Activated CD4-positive, alpha-beta memory T cell treated with anti-CD3 and anti-CD28 coated beads, Interleukin-2, amount 10 ng/mL, durations not matched to agents 7 days and 5 days (primary cell): ENCODE measurements at regions not wholly inside any gene's neighbourhood (a gene's known extent, or its start where the extent isn't known, plus 50 kb on each side); places are given as distances from the start of the nearest gene placed in this dataset.

Source experiments
- CTCF ChIA-PET: fragments of 350-600 bp; sonication (Branson Sonifier 250); formaldehyde crosslinking; loops from one replicate; lab custom pipeline; 2021; ENCODE audit warnings: antibody characterized with exemption, inconsistent platforms; lab: Charles Lee
- POLR2A ChIA-PET: fragments of 350-600 bp; sonication (Branson Sonifier 250); formaldehyde crosslinking; loops from one replicate; lab custom pipeline; 2021; ENCODE audit warnings: antibody characterized with exemption; lab: Charles Lee
- DNase-seq: peaks from one replicate; pipeline ENCODE4 v3.0.0-alpha.2; 2020
- H3K27ac Mint-ChIP-seq: one replicate; pipeline ENCODE4 v1.8.0; 2021; ENCODE audit warnings: mild to moderate bottlenecking, mixed read lengths
- H3K27me3 Mint-ChIP-seq: one replicate; pipeline ENCODE4 v1.8.0; 2021; ENCODE audit warnings: mixed read lengths
- H3K36me3 Mint-ChIP-seq: one replicate; pipeline ENCODE4 v1.8.0; 2021; ENCODE audit warnings: low read depth, mixed read lengths
- H3K4me1 Mint-ChIP-seq: one replicate; pipeline ENCODE4 v1.8.0; 2021; ENCODE audit warnings: mixed read lengths
- H3K4me3 Mint-ChIP-seq: one replicate; pipeline ENCODE4 v1.8.0; 2021; ENCODE audit warnings: mild to moderate bottlenecking, mixed read lengths
- H3K9me3 Mint-ChIP-seq: one replicate; pipeline ENCODE4 v1.8.0; 2021; ENCODE audit warnings: mixed read lengths

- H3K9me3 Mint-ChIP-seq = no peaks in the 10 kb centered on the region
- ChIA-PET CTCF (interaction anchor here (0.6 kb wide), 1 partner anchor 885 kb away, joined by 4 read pairs; no protein-coding TSS in a partner anchor), POLR2A (no interaction called here)
- no peak for DNase-seq
- H3K27me3 Mint-ChIP-seq = no peaks in the 10 kb centered on the region
- no peak overlapping the region for H3K27ac Mint-ChIP-seq
- no peaks in the 10 kb centered on the region for H3K4me1 Mint-ChIP-seq
- H3K36me3 Mint-ChIP-seq = no peaks in the 10 kb centered on the region
- no peak overlapping the region for H3K4me3 Mint-ChIP-seq
Measured at GRCh38 chr2:58721912-58722591, 480.9 kb upstream of the FANCL start.

DNA sequence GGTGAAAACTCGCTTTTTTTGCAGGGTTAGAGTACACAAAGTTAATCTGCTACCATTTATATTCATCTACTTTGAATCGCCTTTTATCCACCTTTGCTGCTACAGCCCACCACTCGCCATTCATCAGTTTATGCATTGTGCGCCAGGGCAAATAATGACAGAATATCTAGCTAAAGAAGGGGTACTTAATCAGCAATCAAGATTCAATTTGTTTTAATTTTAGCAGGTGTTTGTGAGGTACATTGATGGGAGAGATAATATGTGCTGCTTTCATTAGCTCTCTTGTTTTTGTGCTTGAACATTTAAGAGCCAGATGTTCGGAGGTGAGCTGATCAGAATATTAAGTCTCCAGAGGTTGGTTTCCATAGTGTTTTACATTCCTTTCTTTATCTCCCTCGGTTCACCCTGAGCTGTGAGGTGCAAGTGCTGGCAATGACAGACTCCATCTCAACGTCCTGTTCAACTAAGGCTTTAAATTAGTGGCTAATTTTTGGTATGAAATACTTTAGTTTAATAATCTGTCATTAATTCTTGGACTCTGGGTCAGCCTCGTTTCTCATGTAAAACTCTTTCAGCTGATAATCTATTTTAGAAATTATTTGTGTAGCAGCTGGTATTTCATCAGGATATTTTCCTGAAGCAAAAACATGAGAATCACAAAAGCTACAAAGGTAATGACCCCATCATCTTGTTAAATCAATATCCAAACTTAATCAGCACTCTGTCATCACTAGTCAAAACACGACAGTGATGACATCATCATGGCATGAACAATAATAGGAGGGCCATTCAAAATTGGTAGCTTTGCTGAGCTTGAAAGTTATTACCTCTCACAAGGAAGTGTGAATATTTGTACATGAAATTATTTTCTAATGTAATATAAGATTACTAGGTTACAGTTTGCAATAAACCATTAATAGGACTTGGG is 479.9 kb upstream of the FANCL start:
- ChIA-PET POLR2A (no interaction called here), CTCF (no interaction called here)
- Mint-ChIP-seq H3K27me3 (no peaks in the 10 kb centered on the region), H3K9me3 (no peaks in the 10 kb centered on the region), H3K27ac (no peak overlapping the region), H3K4me3 (no peak overlapping the region), H3K36me3 (no peaks in the 10 kb centered on the region), H3K4me1 (no peaks in the 10 kb centered on the region)
- DNase-seq = no peak

GRCh38 chr2:58720033-58720769 is 479.1 kb upstream of the FANCL start:
- no peaks in the 10 kb centered on the region for H3K9me3 Mint-ChIP-seq
- DNase-seq = no peak
- H3K36me3 Mint-ChIP-seq = no peaks in the 10 kb centered on the region
- no peak overlapping the region for H3K4me3 Mint-ChIP-seq
- POLR2A ChIA-PET = no interaction called here
- H3K27ac Mint-ChIP-seq = no peak overlapping the region
- H3K27me3 Mint-ChIP-seq = no peaks in the 10 kb centered on the region
- H3K4me1 Mint-ChIP-seq = no peaks in the 10 kb centered on the region
- CTCF ChIA-PET = no interaction called here

DNA sequence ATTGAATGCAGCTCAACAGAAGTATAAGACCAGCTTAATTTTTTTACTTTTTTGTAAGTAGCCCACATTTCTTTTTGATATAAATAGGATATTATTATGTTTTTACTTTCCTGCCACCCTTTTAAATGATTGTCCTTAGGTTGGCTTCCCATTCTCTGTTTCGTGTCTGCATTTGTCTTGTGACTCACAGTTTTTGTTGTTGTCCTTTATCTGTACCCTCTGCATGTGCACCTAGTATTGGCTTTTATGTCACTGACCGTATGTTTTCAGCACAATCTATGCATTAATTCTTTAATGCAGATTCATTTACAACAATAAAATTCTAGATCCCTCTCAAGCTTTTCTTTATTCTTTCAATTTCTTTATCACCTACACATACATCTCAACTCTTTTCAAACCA is 474.2 kb upstream of the FANCL start:
- no peak for DNase-seq
- Mint-ChIP-seq H3K27me3 (no peaks in the 10 kb centered on the region), H3K4me3 (no peak overlapping the region), H3K9me3 (no peaks in the 10 kb centered on the region), H3K4me1 (no peaks in the 10 kb centered on the region), H3K27ac (no peak overlapping the region), H3K36me3 (no peaks in the 10 kb centered on the region)
- ChIA-PET CTCF (no interaction called here), POLR2A (no interaction called here)

- DNase-seq = no peak
- H3K27ac Mint-ChIP-seq = no peak overlapping the region
- ChIA-PET CTCF (no interaction called here), POLR2A (no interaction called here)
- H3K36me3 Mint-ChIP-seq = no peaks in the 10 kb centered on the region
- H3K4me1 Mint-ChIP-seq = no peaks in the 10 kb centered on the region
- H3K4me3 Mint-ChIP-seq = no peak overlapping the region
- no peaks in the 10 kb centered on the region for H3K27me3 Mint-ChIP-seq
- no peaks in the 10 kb centered on the region for H3K9me3 Mint-ChIP-seq
Measured at GRCh38 chr2:58714238-58714637, 473.1 kb upstream of the FANCL start.

DNA sequence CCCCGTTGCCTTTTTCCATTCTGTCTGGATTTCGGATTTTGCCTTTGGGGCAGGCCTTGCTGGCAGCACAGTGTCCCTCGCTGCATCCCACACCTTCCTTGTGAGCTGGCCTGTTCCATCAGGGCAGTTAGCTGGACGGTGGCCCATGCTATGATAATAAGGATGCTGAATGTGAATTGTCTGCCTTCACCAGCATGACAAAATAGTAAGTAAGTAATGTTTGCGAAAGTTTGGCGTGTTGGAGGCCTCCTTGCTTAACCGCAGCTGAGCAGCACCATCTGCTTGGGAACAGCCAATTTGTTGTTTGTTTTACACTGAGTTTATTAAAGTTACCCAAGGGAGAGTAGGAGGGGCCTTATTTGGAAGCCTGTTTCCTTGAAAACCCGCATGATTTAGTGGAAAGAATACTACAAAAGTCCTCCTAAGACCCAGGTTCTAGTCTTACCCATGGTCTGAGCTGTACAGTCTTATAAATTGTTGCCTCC is 469.7 kb upstream of the FANCL start:
- Mint-ChIP-seq H3K9me3 (no peaks in the 10 kb centered on the region), H3K4me3 (no peak overlapping the region), H3K27me3 (no peaks in the 10 kb centered on the region), H3K4me1 (no peaks in the 10 kb centered on the region), H3K36me3 (no peaks in the 10 kb centered on the region), H3K27ac (no peak overlapping the region)
- DNase-seq = no peak
- CTCF ChIA-PET = interaction anchor here (0.8 kb wide), 1 partner anchor 9 kb away, joined by 3 read pairs; no protein-coding TSS in a partner anchor
- POLR2A ChIA-PET = no interaction called here

- ChIA-PET POLR2A (no interaction called here), CTCF (no interaction called here)
- no peak overlapping the region for H3K27ac Mint-ChIP-seq
- H3K27me3 Mint-ChIP-seq = peaks cover 2% of the 10 kb centered on the region
- no peak for DNase-seq
- no peaks in the 10 kb centered on the region for H3K36me3 Mint-ChIP-seq
- H3K4me3 Mint-ChIP-seq = no peak overlapping the region
- no peaks in the 10 kb centered on the region for H3K4me1 Mint-ChIP-seq
- H3K9me3 Mint-ChIP-seq = no peaks in the 10 kb centered on the region
Measured at GRCh38 chr2:58709687-58710354, 468.7 kb upstream of the FANCL start.

- Mint-ChIP-seq H3K27ac (no peak overlapping the region), H3K27me3 (peaks cover 2% of the 10 kb centered on the region), H3K4me3 (no peak overlapping the region), H3K9me3 (no peaks in the 10 kb centered on the region), H3K36me3 (no peaks in the 10 kb centered on the region), H3K4me1 (no peaks in the 10 kb centered on the region)
- ChIA-PET CTCF (no interaction called here), POLR2A (no interaction called here)
- no peak for DNase-seq
Measured at GRCh38 chr2:58709274-58709673, 468.1 kb upstream of the FANCL start.

GRCh38 chr2:58708565-58708964 is 467.4 kb upstream of the FANCL start:
- Mint-ChIP-seq H3K4me1 (no peaks in the 10 kb centered on the region), H3K27ac (no peak overlapping the region), H3K36me3 (no peaks in the 10 kb centered on the region), H3K27me3 (peaks cover 2% of the 10 kb centered on the region), H3K4me3 (no peak overlapping the region), H3K9me3 (no peaks in the 10 kb centered on the region)
- ChIA-PET CTCF (interaction anchor here (0.7 kb wide), 1 partner anchor 10 kb away, joined by 3 read pairs; no protein-coding TSS in a partner anchor), POLR2A (no interaction called here)
- no peak for DNase-seq

DNA sequence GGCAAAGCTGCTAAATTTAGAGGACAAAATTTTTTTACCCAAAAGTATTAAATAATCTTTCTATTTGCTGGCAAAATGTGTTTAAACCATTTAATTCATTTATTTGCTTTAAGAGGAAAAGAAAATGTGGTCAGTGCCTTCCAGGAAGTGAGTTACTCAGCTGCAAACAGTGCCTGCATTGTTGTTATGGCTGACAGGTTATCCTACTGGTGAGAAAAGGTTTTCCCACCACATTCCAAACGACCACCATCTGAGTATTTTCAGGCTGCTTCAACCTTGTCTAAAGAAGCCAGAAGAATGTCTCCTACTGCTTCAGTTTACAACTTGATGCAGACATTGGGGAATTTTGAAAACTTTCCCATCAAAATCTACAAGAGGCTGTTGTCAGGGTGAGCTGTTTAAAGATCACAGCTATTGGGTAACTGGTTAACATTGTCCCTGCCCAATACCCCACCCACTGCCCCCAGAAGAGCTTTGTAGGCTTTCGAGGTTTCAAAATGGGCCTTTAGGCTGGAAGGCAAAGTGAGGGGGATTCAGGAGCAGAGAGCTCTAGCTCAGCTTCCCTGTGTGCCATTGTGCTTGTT is 461.3 kb upstream of the FANCL start:
- Mint-ChIP-seq H3K27me3 (peaks cover 2% of the 10 kb centered on the region), H3K4me1 (no peaks in the 10 kb centered on the region), H3K36me3 (no peaks in the 10 kb centered on the region), H3K4me3 (no peak overlapping the region), H3K9me3 (no peaks in the 10 kb centered on the region), H3K27ac (no peak overlapping the region)
- DNase-seq = no peak
- ChIA-PET POLR2A (no interaction called here), CTCF (interaction anchor here (1.5 kb wide), 1 partner anchor 8 kb away, joined by 3 read pairs; no protein-coding TSS in a partner anchor)

DNA sequence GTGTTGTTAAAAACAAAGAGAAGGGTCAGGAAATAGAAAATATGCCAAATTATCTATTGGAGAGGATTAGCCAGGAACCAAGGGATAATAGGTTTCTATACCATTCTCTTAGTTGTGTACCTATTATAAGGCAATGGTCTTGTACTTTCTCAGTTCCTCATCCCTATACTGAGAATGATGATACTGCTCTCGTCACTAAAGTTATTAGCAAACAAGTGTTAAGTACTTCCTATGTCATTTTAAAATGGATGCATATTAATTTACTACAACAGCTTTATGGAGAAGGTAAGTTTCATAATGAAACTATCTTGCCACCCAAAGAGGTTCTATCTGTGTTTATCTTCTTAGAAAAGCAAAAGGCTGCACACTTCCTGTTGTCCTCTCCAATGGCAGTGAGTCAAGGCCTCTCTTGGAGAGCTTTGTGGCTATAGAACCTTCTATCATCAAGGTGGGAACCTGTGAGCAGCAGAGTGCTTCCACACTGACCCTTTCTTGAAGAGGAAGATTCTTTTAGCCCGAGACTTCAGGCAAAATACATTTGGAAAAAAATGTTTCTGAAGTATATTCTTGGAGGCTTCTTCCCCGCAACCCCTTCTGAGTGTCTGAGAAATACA is 460.7 kb upstream of the FANCL start:
- Mint-ChIP-seq H3K36me3 (no peaks in the 10 kb centered on the region), H3K9me3 (no peaks in the 10 kb centered on the region), H3K27ac (no peak overlapping the region), H3K4me1 (no peaks in the 10 kb centered on the region), H3K4me3 (no peak overlapping the region), H3K27me3 (peaks cover 2% of the 10 kb centered on the region)
- ChIA-PET POLR2A (no interaction called here), CTCF (interaction anchor here (1.5 kb wide), 1 partner anchor 9 kb away, joined by 3 read pairs; no protein-coding TSS in a partner anchor)
- DNase-seq = no peak

DNA sequence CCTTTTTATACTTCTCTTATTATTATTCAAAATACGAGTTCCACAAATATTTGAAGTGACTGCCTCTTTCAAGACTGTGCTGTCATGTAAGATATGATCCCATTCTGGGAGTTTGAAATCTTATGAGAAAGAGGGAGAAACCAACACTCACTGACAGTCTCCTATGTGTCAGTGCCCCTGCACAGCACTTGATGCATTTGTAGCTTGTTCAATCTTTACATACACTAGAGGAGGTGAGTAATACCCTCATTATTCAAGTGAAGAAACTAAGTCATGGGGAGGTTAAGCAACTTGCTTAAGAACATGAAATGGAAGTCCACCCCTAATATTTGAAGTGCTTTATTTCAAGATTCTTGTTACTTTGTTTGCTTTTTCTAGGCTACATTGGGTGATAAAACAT is 459.5 kb upstream of the FANCL start:
- Mint-ChIP-seq H3K27ac (no peak overlapping the region), H3K9me3 (peaks cover 2% of the 10 kb centered on the region), H3K27me3 (peaks cover under 1% of the 10 kb centered on the region), H3K4me3 (no peak overlapping the region), H3K4me1 (no peaks in the 10 kb centered on the region), H3K36me3 (no peaks in the 10 kb centered on the region)
- DNase-seq = no peak
- POLR2A ChIA-PET = no interaction called here
- CTCF ChIA-PET = no interaction called here
